H9 (cell line): ENCODE measurements at regions not wholly inside any gene's neighbourhood (a gene's known extent, or its start where the extent isn't known, plus 50 kb on each side); places are given as distances from the start of the nearest gene placed in this dataset.

ENCODE experiments used
- DNase-seq: peaks from one replicate; pipeline ENCODE4 v3.0.0-alpha.2; 2017
- H2AFZ ChIP-seq: one replicate; pipeline ENCODE4 v1.6.1; 2013; ENCODE audit warnings: mild to moderate bottlenecking, low read length, control low read depth, moderate library complexity
- H2AK5ac ChIP-seq: 2 replicates; pipeline ENCODE4 v1.6.1; 2013; ENCODE audit warnings: low read length, control low read depth, mixed read lengths; ENCODE audit not compliant: insufficient read length
- H2BK120ac ChIP-seq: one replicate; pipeline ENCODE4 v1.6.1; 2013; ENCODE audit warnings: low read depth, mild to moderate bottlenecking, low read length, control low read depth, inconsistent platforms; ENCODE audit not compliant: poor library complexity, severe bottlenecking
- H2BK12ac ChIP-seq: 2 replicates; pipeline ENCODE4 v1.6.1; 2013; ENCODE audit warnings: low read length, control low read depth, mixed read lengths, low read depth; ENCODE audit not compliant: insufficient read length
- H2BK15ac ChIP-seq: 2 replicates; pipeline ENCODE4 v1.6.1; 2013; ENCODE audit warnings: low read depth, low read length, control low read depth
- H2BK20ac ChIP-seq: one replicate; pipeline ENCODE4 v1.6.1; 2013; ENCODE audit warnings: low read depth, mild to moderate bottlenecking, low read length, control low read depth, inconsistent platforms; ENCODE audit not compliant: poor library complexity, severe bottlenecking
- H2BK5ac ChIP-seq: 2 replicates; pipeline ENCODE4 v1.6.1; 2013; ENCODE audit warnings: low read length, control low read depth, mixed read lengths; ENCODE audit not compliant: insufficient read length
- H3K14ac ChIP-seq: 2 replicates; pipeline ENCODE4 v1.6.1; 2013; ENCODE audit warnings: low read length, control low read depth; ENCODE audit not compliant: insufficient read depth
- H3K18ac ChIP-seq: 2 replicates; pipeline ENCODE4 v1.6.1; 2013; ENCODE audit warnings: low read depth, mild to moderate bottlenecking, mixed read lengths, low read length, control low read depth; ENCODE audit not compliant: insufficient read length
- H3K23ac ChIP-seq: 2 replicates; pipeline ENCODE4 v1.6.1; 2013; ENCODE audit warnings: low read length, control low read depth, mixed read lengths, low read depth; ENCODE audit not compliant: insufficient read length
- H3K23me2 ChIP-seq: 2 replicates; pipeline ENCODE4 v1.6.1; 2013; ENCODE audit warnings: low read depth, mild to moderate bottlenecking, mixed read lengths, low read length, control low read depth; ENCODE audit not compliant: insufficient read length, poor library complexity, severe bottlenecking
- H3K27ac ChIP-seq: 2 replicates; pipeline ENCODE4 v1.5.1; 2013; ENCODE audit warnings: low read length, control low read depth, mixed read lengths, low read depth; ENCODE audit not compliant: insufficient read length
- H3K27me3 ChIP-seq: 2 replicates; pipeline ENCODE4 v1.6.1; 2013; ENCODE audit warnings: low read length, control low read depth, inconsistent platforms; ENCODE audit not compliant: insufficient read depth
- H3K4ac ChIP-seq: 2 replicates; pipeline ENCODE4 v1.6.1; 2013; ENCODE audit warnings: low read depth, mild to moderate bottlenecking, control low read depth, inconsistent platforms, low read length, moderate library complexity
- H3K4me1 ChIP-seq: 2 replicates; pipeline ENCODE4 v1.6.1; 2013; ENCODE audit warnings: low read length, control low read depth, inconsistent platforms; ENCODE audit not compliant: insufficient read depth
- H3K4me2 ChIP-seq: 2 replicates; pipeline ENCODE4 v1.6.1; 2013; ENCODE audit warnings: low read length, control low read depth, mixed read lengths; ENCODE audit not compliant: insufficient read length, insufficient read depth
- H3K56ac ChIP-seq: 2 replicates; pipeline ENCODE4 v1.6.1; 2013; ENCODE audit warnings: low read depth, mild to moderate bottlenecking, mixed read lengths, low read length, control low read depth; ENCODE audit not compliant: insufficient read length
- H3K79me1 ChIP-seq: 2 replicates; pipeline ENCODE4 v1.6.1; 2013; ENCODE audit warnings: low read depth, mild to moderate bottlenecking, moderate library complexity, low read length, control low read depth, inconsistent platforms; ENCODE audit not compliant: insufficient read depth, poor library complexity, severe bottlenecking
- H3K79me2 ChIP-seq: 2 replicates; pipeline ENCODE4 v1.6.1; 2013; ENCODE audit warnings: low read length, control low read depth, inconsistent platforms; ENCODE audit not compliant: insufficient read depth
- H3K9ac ChIP-seq: 2 replicates; pipeline ENCODE4 v1.6.1; 2013; ENCODE audit warnings: low read length, control low read depth, mixed read lengths; ENCODE audit not compliant: insufficient read length; ENCODE audit errors: extremely low read depth
- H3K9me3 ChIP-seq: one replicate; pipeline ENCODE4 v1.6.1; 2013; ENCODE audit warnings: low read depth, low read length, inconsistent platforms; ENCODE audit not compliant: control insufficient read depth
- H3T11ph ChIP-seq: one replicate; pipeline ENCODE4 v1.6.1; 2013; ENCODE audit warnings: mild to moderate bottlenecking, low read length, control low read depth, inconsistent platforms
- H4K20me1 ChIP-seq: one replicate; pipeline ENCODE4 v1.6.1; 2013; ENCODE audit not compliant: control insufficient read depth, insufficient read length, insufficient read depth
- H4K5ac ChIP-seq: 2 replicates; pipeline ENCODE4 v1.6.1; 2013; ENCODE audit warnings: low read depth, mild to moderate bottlenecking, mixed read lengths, low read length, control low read depth; ENCODE audit not compliant: insufficient read length
- H4K8ac ChIP-seq: replicated peaks from 2 replicates; pipeline ENCODE4 v1.6.1; 2013; ENCODE audit warnings: low read length, control low read depth, mixed read lengths, low read depth; ENCODE audit not compliant: insufficient read length
- H4K91ac ChIP-seq: 2 replicates; pipeline ENCODE4 v1.6.1; 2013; ENCODE audit warnings: low read depth, mild to moderate bottlenecking, moderate library complexity, mixed read lengths, low read length, control low read depth; ENCODE audit not compliant: insufficient read length
- H3K27ac Mint-ChIP-seq, 3 experiments: 2 replicates in 2 of 3; 3 replicates in 1 of 3; pipeline ENCODE4 v1.8.0; 2020 to 2021; ENCODE audit warnings: mixed read lengths in 3 of 3, mild to moderate bottlenecking in 1 of 3, moderate library complexity in 1 of 3
- H3K27me3 Mint-ChIP-seq: 2 replicates; pipeline ENCODE4 v1.8.0; 2021; ENCODE audit warnings: low read depth, mild to moderate bottlenecking, moderate library complexity, mixed read lengths
- H3K36me3 Mint-ChIP-seq, 3 experiments: 2 replicates in 2 of 3; 3 replicates in 1 of 3; pipeline ENCODE4 v1.8.0; 2020 to 2021; ENCODE audit warnings: low read depth in 3 of 3, mixed read lengths in 3 of 3; ENCODE audit not compliant: insufficient read depth in 1 of 3
- H3K4me1 Mint-ChIP-seq, 2 experiments: 2 replicates each; pipeline ENCODE4 v1.8.0; 2020; ENCODE audit warnings: mixed read lengths in 2 of 2
- H3K4me3 Mint-ChIP-seq, 2 experiments: 2 replicates in 1 of 2; 3 replicates in 1 of 2; pipeline ENCODE4 v1.8.0; 2020 to 2021; ENCODE audit warnings: mild to moderate bottlenecking in 2 of 2, mixed read lengths in 2 of 2, moderate library complexity in 1 of 2
- H3K9me3 Mint-ChIP-seq, 2 experiments: 2 replicates in 1 of 2; 3 replicates in 1 of 2; pipeline ENCODE4 v1.8.0; 2020; ENCODE audit warnings: mild to moderate bottlenecking in 2 of 2, mixed read lengths in 2 of 2, moderate library complexity in 1 of 2
- WGBS: extraction: QIAGEN DNeasy Blood & Tissue Kit; methylation state at CpG from one replicate; pipeline ENCODE4 v1.1.7; 2013; ENCODE audit warnings: missing lambda C conversion rate, low lambda C conversion rate, mixed read lengths; ENCODE audit not compliant: insufficient read length; ENCODE audit errors: extremely low coverage; 5-methylcytosine and 5-hydroxymethylcytosine counted together
- TF ChIP-seq, protein P1 (sequence below): fragments of 200-600 bp; sonication (generic); conservative IDR thresholded peaks from 3 replicates; pipeline ENCODE4 v1.8.0; 2021; ENCODE audit warnings: antibody characterized with exemption, mild to moderate bottlenecking

DNA sequence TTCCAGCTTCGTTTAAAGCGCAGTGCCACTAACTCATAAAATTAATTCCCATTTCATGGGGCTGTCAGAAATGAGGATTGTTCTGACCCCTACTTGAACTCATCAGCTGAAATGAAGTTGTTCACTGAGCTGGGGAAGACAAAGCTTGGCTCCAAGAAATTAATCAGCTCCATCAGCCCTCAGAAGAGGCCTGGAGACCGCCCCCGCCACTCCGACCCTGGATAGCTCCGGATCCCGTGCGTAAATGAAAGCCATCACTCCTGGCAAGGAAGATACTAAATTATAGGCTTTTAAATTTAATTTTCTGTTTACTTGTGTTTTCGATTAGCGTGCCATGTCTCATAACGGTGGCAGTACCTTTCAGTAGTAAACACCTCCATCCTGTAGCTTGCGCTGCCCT, 142.8 kb upstream of the IRX2 start:
- no peaks in the 10 kb centered on the region for H3K36me3 Mint-ChIP-seq
- no peak overlapping the region for H2BK5ac ChIP-seq
- no peaks in the 10 kb centered on the region for H3K79me1 ChIP-seq
- no peak overlapping the region for H4K5ac ChIP-seq
- no peak overlapping the region for H3K27ac Mint-ChIP-seq
- no peak overlapping the region for H3K27ac ChIP-seq
- H2BK20ac ChIP-seq = no peak overlapping the region
- H2AFZ ChIP-seq = no peak overlapping the region
- H2BK120ac ChIP-seq = no peak overlapping the region
- no peaks in the 10 kb centered on the region for H3K9me3 ChIP-seq
- H3K4me1 ChIP-seq = no peaks in the 10 kb centered on the region
- peak; percentile 10 for DNase-seq
- peaks cover 3% of the 10 kb centered on the region for H3K27me3 Mint-ChIP-seq
- H3K9ac ChIP-seq = no peak overlapping the region
- H3T11ph ChIP-seq = no peak overlapping the region
- H2BK15ac ChIP-seq = no peak overlapping the region
- no peak overlapping the region for H3K4me3 Mint-ChIP-seq
- no peak overlapping the region for H3K4me2 ChIP-seq
- H3K18ac ChIP-seq = no peak overlapping the region
- H3K23ac ChIP-seq = no peak overlapping the region
- no peaks in the 10 kb centered on the region for H3K9me3 Mint-ChIP-seq
- no peaks in the 10 kb centered on the region for H4K20me1 ChIP-seq
- no peak overlapping the region for H3K4ac ChIP-seq
- H4K91ac ChIP-seq = no peak overlapping the region
- no peak overlapping the region for H3K56ac ChIP-seq
- H3K14ac ChIP-seq = no peak overlapping the region
- TF ChIP-seq, protein P1, sequence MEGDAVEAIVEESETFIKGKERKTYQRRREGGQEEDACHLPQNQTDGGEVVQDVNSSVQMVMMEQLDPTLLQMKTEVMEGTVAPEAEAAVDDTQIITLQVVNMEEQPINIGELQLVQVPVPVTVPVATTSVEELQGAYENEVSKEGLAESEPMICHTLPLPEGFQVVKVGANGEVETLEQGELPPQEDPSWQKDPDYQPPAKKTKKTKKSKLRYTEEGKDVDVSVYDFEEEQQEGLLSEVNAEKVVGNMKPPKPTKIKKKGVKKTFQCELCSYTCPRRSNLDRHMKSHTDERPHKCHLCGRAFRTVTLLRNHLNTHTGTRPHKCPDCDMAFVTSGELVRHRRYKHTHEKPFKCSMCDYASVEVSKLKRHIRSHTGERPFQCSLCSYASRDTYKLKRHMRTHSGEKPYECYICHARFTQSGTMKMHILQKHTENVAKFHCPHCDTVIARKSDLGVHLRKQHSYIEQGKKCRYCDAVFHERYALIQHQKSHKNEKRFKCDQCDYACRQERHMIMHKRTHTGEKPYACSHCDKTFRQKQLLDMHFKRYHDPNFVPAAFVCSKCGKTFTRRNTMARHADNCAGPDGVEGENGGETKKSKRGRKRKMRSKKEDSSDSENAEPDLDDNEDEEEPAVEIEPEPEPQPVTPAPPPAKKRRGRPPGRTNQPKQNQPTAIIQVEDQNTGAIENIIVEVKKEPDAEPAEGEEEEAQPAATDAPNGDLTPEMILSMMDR = no peak
- no peaks in the 10 kb centered on the region for H3K23me2 ChIP-seq
- H3K79me2 ChIP-seq = no peaks in the 10 kb centered on the region
- H2AK5ac ChIP-seq = no peak overlapping the region
- H2BK12ac ChIP-seq = no peak overlapping the region
- peaks cover 7% of the 10 kb centered on the region in 2 experiments for H3K4me1 Mint-ChIP-seq
- no peak overlapping the region for H4K8ac ChIP-seq
- WGBS = no CpG with 5 or more reads among the region's 12 CpGs
- no peaks in the 10 kb centered on the region for H3K27me3 ChIP-seq
